ENCODE measurements at regions not wholly inside any gene's neighbourhood (a gene's known extent, or its start where the extent isn't known, plus 50 kb on each side); places are given as distances from the start of the nearest gene placed in this dataset.
A peak's percentile ranks its signal among the peaks of the same experiment; 100 is the strongest.

DNA sequence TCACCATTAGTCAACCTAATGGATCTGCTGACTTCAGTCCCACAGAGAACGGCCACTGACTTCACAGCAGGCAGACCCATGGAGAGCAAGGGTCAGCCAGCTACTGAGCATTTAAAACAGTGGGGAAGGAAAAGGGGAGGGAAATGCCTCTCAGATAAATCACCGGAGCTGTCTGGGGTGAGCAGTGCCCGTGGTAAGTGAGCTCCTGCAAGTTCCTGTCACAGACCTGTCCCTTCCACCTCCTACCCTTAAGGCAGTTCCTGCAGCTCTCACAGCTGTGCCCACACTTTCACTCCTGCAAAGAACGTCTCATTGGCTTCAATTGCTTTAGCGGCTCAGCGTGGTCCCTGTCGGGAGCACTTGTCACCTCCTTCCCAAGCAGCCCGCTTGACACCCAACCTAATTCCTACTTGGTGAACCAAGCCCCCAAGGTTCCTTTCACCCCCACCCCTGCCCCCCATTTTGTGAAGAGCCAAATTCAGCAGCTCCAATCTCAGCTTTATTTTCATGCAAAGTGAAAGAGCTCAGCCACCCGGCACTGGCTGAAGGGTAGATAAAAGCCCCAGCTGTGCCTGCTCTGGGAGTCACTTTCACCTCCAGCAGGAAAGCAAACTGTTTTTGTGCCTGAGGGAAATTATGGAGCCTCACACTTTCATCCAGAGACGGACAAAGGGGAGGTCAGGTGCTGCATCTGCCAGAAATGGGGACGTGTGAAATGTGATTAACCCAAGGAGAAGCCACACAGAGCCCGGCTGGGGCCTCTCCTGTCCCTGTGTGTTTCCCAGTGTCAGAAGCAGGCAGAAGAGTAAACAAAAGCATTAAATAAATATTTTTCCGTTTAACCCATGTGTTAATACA is 306.2 kb downstream of the TTLL7 start:
- no peak for DNase-seq (ENCODE audit: low read depth)
- no peak overlapping the region for H3K4me3 ChIP-seq (ENCODE audit: low read depth, low read length)
- TF ChIP-seq, protein P1, sequence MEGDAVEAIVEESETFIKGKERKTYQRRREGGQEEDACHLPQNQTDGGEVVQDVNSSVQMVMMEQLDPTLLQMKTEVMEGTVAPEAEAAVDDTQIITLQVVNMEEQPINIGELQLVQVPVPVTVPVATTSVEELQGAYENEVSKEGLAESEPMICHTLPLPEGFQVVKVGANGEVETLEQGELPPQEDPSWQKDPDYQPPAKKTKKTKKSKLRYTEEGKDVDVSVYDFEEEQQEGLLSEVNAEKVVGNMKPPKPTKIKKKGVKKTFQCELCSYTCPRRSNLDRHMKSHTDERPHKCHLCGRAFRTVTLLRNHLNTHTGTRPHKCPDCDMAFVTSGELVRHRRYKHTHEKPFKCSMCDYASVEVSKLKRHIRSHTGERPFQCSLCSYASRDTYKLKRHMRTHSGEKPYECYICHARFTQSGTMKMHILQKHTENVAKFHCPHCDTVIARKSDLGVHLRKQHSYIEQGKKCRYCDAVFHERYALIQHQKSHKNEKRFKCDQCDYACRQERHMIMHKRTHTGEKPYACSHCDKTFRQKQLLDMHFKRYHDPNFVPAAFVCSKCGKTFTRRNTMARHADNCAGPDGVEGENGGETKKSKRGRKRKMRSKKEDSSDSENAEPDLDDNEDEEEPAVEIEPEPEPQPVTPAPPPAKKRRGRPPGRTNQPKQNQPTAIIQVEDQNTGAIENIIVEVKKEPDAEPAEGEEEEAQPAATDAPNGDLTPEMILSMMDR (IDR thresholded peaks at IDR 0.05; ENCODE audit: insufficient read depth, low read length): no peak

DNA sequence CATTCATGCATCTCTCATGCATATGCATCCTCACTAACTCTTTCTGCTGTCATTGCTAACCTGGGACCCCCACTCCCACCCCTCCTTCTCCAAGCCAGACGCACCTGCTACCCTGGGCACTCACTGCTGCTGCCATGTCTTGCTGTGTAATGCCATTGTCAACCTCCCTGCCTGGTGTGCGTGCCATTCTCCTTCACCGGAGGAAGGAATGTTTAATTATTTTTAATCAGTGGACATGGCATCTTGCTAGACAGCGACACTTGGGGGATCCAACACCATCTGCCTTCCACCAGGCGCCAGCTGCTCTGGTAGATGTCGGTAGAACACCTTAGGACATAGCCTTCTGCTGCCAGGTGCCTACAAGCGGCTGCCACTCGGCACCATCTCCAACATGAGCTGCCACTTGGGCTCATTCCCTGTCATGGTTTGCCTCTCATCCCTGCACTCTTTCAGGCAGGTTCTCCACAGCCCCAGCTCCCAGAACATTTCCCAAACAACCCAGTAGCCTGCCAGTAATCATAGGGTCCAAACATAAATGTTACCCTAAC is 306.9 kb downstream of the TTLL7 start:
- TF ChIP-seq, protein P1 (IDR thresholded peaks at IDR 0.05; ENCODE audit: insufficient read depth, low read length): no peak
- no peak for DNase-seq (ENCODE audit: low read depth)
- no peak overlapping the region for H3K4me3 ChIP-seq (ENCODE audit: low read depth, low read length)

DNA sequence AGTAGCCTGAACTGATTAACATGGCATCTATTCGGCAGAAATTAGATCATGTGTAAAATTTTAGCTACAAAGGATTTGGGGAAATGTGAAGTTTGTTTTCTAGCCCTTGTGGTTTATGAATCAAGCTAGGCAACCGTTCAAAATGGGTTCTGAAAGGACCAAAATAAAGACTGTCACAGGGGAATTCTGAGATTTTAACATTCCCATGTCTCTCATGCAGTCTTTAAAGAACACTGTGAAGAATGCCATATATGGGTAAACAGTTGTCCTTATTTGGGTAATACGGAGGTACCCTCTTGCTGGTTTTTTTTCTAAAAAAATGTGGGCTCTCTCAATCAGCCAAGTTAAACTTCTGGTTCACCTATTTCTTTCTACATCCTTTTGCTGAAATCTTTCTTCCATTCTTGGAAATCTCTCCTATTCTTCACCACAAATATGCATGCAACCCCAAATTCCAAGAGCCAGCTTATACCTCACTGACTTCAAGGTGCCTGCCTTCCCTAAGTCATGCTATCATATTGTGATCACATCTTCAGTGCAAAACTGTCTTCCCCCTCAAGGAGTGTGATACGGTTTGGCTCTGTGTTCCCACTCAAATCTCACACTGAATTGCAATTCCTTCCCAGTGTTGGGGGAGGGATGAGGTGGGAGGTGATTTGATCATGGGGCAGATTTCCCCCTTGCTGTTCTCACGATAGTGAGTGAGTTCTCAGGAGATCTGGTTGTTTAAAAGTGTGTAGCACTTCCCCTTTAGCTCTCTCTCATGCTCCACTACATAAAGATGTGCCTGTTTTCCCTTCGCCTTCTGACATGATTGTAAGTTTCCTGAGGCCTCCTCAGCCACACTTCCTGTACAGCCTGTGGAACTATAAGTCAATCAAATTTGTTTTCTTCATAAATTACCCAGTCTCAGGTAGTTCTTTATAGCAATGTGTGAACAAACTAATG is 308.7 kb downstream of the TTLL7 start:
- H3K4me3 ChIP-seq (ENCODE audit: low read depth, low read length): no peak overlapping the region
- TF ChIP-seq, protein P1 (IDR thresholded peaks at IDR 0.05; ENCODE audit: insufficient read depth, low read length): no peak
- DNase-seq (ENCODE audit: low read depth): no peak

DNA sequence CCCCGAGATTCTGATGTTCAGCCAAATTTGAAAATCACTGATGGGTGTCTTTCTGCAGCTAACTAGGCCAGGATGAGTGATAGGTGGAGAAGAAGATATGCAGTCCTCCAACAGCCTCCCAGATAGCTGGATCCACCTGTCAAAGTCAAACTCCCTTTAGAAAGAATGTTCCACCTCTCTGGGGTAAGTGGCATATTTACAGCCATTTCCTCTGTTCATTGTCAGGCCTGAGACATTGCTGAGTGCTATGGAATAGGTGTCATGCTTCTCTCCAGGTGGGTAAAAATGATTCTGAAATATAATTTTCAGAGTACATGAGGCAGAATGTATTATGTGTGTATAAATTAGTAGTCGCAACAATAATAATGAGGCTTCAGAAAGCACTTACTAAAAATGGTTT is 316.8 kb downstream of the TTLL7 start:
- TF ChIP-seq, protein P1 (IDR thresholded peaks at IDR 0.05; ENCODE audit: insufficient read depth, low read length): no peak
- no peak overlapping the region for H3K4me3 ChIP-seq (ENCODE audit: low read depth, low read length)

DNA sequence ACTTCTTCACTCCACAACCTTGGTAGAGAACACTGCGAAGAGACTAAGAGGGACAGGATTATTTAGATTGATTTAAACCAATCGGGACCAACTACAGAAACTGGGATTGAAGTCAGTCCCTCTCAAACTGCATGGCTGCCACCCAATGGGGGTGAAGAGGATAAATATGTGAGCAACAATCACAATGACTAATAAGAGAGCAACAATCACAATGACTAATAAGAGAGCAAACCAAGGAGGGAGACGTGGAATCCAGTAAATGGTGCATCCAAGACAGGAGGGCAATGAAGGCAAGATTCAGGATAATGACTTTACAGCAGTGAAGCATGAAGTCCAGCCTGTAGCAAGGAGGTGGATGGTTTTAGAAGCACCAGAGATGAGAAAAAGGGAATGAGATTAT is 322.8 kb downstream of the TTLL7 start:
- TF ChIP-seq, protein P1 (IDR thresholded peaks at IDR 0.05; ENCODE audit: insufficient read depth, low read length): no peak
- H3K4me3 ChIP-seq (ENCODE audit: low read depth, low read length): no peak overlapping the region
- DNase-seq (ENCODE audit: low read depth): peak; percentile 1

More for the DNA sequence above, 316.8 kb downstream of the TTLL7 start:
- no peak for DNase-seq (ENCODE audit: low read depth)

DNA sequence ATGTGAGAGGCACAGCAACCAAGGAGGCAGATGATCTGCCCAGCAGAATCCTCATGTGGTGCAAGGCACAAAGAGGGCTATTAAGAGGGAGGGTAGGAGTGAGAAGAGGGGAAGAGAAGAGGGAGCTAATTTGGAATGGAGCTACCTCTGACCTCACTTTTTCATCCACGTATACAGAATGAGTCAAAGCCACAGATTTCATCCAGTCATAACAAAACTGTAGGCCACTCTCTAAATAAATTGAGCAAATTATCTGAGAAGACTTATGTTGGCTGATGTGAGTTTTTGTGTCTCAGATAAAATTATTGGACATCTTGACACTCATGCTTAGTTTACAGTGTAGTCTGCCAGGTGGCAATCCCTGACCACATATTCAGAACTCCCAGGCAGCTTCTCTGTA is 325.6 kb downstream of the TTLL7 start:
- no peak overlapping the region for H3K4me3 ChIP-seq (ENCODE audit: low read depth, low read length)
- TF ChIP-seq, protein P1 (IDR thresholded peaks at IDR 0.05; ENCODE audit: insufficient read depth, low read length): no peak
- DNase-seq (ENCODE audit: low read depth): peak; percentile 6
